Caco-2 (cell line): ENCODE measurements at regions not wholly inside any gene's neighbourhood (a gene's known extent, or its start where the extent isn't known, plus 50 kb on each side); places are given as distances from the start of the nearest gene placed in this dataset.

Source experiments
- BruUV-seq: library from RNA; stranded (reverse); fragments of 400-500 nt; replicated peaks from 2 replicates; lab custom pipeline; 2021; lab: Mats Ljungman, UMichigan
- CTCF ChIA-PET: fragments of 300-600 bp; sonication (Branson Sonifier 250); formaldehyde crosslinking; loops from one replicate; lab custom pipeline; 2022; ENCODE audit warnings: antibody characterized with exemption; lab: Charles Lee
- POLR2A ChIA-PET: fragments of 300-600 bp; sonication (Branson Sonifier 250); formaldehyde crosslinking; loops from one replicate; lab custom pipeline; 2022; ENCODE audit warnings: antibody characterized with exemption; lab: Charles Lee
- DNase-seq, 2 experiments: peaks; one replicate each; pipeline versions ENCODE4 v3.0.0 to v3.0.0-alpha.2; 2020 to 2022
- H3K27me3 ChIP-seq: replicated peaks from 2 replicates; pipeline ENCODE4 v1.6.0; 2011; ENCODE audit warnings: low read length; ENCODE audit not compliant: control insufficient read depth, insufficient read depth
- H3K36me3 ChIP-seq: 2 replicates; pipeline ENCODE4 v1.5.1; 2011; ENCODE audit warnings: low read length; ENCODE audit not compliant: control insufficient read depth, insufficient read depth
- H3K4me1 ChIP-seq: fragments of 250-450 bp; sonication (Bioruptor Pico); 2 replicates; pipeline ENCODE4 v1.5.1; 2020; ENCODE audit warnings: mild to moderate bottlenecking
- H3K4me3 ChIP-seq: 2 replicates; pipeline ENCODE4 v1.5.1; 2011; ENCODE audit warnings: low read depth, mild to moderate bottlenecking, control low read depth, low read length
- H3K9me3 ChIP-seq: fragments of 250-450 bp; sonication (Bioruptor Pico); 2 replicates; pipeline ENCODE4 v1.5.1; 2020; ENCODE audit warnings: mild to moderate bottlenecking, moderate library complexity
- H3K27ac Mint-ChIP-seq: one replicate; pipeline ENCODE4 v1.8.0; 2022; ENCODE audit warnings: mixed read lengths; ENCODE audit not compliant: unreplicated experiment
- H3K27me3 Mint-ChIP-seq: one replicate; pipeline ENCODE4 v1.8.0; 2022; ENCODE audit warnings: mixed read lengths; ENCODE audit not compliant: insufficient read depth, unreplicated experiment
- H3K36me3 Mint-ChIP-seq: one replicate; pipeline ENCODE4 v1.8.0; 2022; ENCODE audit warnings: mild to moderate bottlenecking, mixed read lengths; ENCODE audit not compliant: insufficient read depth, unreplicated experiment
- H3K4me1 Mint-ChIP-seq: one replicate; pipeline ENCODE4 v1.8.0; 2022; ENCODE audit warnings: low read depth, mixed read lengths; ENCODE audit not compliant: unreplicated experiment
- H3K4me3 Mint-ChIP-seq: one replicate; pipeline ENCODE4 v1.8.0; 2022; ENCODE audit warnings: mild to moderate bottlenecking, moderate library complexity, mixed read lengths; ENCODE audit not compliant: unreplicated experiment
- H3K9me3 Mint-ChIP-seq: one replicate; pipeline ENCODE4 v1.8.0; 2022; ENCODE audit warnings: mixed read lengths; ENCODE audit not compliant: unreplicated experiment
- intact Hi-C: fragments of 100-400 bp; cut with micrococcal nuclease; formaldehyde crosslinking; loops from one replicate; pipeline ENCODE4 v1.10.0; 2022; ENCODE audit not compliant: unreplicated experiment
- TF ChIP-seq, protein P1 (sequence below), 2 experiments: fragments of 200-600 bp in 1 of 2; IDR thresholded peaks; 1 replicate in 1 of 2; 2 replicates in 1 of 2; pipeline versions ENCODE4 v1.5.1 to v1.8.0; 2011 to 2022; ENCODE audit warnings: antibody characterized with exemption in 1 of 2, control low read depth in 1 of 2, inconsistent platforms in 1 of 2, low read depth in 1 of 2, low read length in 1 of 2, mild to moderate bottlenecking in 1 of 2, moderate library complexity in 1 of 2; ENCODE audit not compliant: insufficient read depth in 1 of 2, severe bottlenecking in 1 of 2, unreplicated experiment in 1 of 2

DNA sequence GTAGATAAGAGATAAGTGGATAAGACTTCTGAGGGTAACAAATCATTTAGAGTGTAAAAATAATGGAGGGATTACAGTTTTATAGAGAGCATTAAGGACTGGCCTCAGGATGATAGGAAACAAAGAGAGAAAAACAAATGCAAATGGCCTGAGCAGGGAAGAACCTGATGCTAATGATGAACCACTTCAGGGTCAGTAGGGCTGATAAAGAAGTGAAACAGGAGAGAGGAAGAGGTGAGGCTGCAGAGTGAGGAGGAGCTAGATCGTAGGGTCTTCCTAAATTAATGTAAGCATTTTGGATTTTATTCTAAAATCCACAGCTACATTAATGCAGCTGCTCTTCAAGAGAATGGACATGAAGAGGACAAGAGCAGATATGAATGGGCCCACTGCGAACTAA, 698.0 kb upstream of the MEF2C start:
- peaks cover 8% of the 10 kb centered on the region for H3K27me3 Mint-ChIP-seq

DNA sequence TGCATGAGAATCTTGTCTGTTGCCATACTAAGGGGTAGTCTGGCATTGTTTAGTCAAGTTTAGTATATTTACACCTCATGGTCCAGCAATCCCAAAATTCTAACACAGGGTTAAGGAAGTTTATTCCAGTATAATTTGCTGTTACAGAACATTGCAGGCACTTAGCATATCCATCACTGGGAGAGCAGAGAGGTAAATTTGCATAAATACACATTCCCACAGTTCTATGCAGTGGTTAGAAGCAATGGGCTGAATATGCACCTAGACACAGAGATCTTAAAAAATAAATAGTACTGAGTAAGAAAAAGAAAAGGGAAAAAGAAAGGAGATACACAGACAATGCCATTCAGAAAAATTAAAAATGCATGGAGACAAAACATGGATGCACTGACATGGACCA, 692.3 kb upstream of the MEF2C start:
- no peaks in the 10 kb centered on the region for H3K36me3 Mint-ChIP-seq
- no peaks in the 10 kb centered on the region for H3K4me1 Mint-ChIP-seq
- Histone ChIP-seq H3K4me3 (no peak overlapping the region), H3K9me3 (no peaks in the 10 kb centered on the region), H3K27me3 (no peaks in the 10 kb centered on the region), H3K4me1 (no peaks in the 10 kb centered on the region), H3K36me3 (no peaks in the 10 kb centered on the region)
- TF ChIP-seq, protein P1, sequence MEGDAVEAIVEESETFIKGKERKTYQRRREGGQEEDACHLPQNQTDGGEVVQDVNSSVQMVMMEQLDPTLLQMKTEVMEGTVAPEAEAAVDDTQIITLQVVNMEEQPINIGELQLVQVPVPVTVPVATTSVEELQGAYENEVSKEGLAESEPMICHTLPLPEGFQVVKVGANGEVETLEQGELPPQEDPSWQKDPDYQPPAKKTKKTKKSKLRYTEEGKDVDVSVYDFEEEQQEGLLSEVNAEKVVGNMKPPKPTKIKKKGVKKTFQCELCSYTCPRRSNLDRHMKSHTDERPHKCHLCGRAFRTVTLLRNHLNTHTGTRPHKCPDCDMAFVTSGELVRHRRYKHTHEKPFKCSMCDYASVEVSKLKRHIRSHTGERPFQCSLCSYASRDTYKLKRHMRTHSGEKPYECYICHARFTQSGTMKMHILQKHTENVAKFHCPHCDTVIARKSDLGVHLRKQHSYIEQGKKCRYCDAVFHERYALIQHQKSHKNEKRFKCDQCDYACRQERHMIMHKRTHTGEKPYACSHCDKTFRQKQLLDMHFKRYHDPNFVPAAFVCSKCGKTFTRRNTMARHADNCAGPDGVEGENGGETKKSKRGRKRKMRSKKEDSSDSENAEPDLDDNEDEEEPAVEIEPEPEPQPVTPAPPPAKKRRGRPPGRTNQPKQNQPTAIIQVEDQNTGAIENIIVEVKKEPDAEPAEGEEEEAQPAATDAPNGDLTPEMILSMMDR (IDR thresholded peaks at IDR 0.05; ENCODE audit: insufficient read depth in 1 of 2, low read depth in 1 of 2, low read length in 1 of 2, severe bottlenecking in 1 of 2, unreplicated experiment in 1 of 2) = no peak
- ChIA-PET POLR2A (no interaction called here), CTCF (no interaction called here)
- H3K27ac Mint-ChIP-seq = no peak overlapping the region
- BruUV-seq = no TSS peak
- no peak overlapping the region for H3K4me3 Mint-ChIP-seq
- H3K9me3 Mint-ChIP-seq = no peaks in the 10 kb centered on the region
- DNase-seq = no peak
- intact Hi-C loops = no loop called here
- peaks cover 5% of the 10 kb centered on the region for H3K27me3 Mint-ChIP-seq

More for the DNA sequence above, 698.0 kb upstream of the MEF2C start:
- peaks cover 10% of the 10 kb centered on the region for H3K9me3 Mint-ChIP-seq
- BruUV-seq = no TSS peak
- no peaks in the 10 kb centered on the region for H3K4me1 Mint-ChIP-seq
- POLR2A ChIA-PET = no interaction called here
- DNase-seq = no peak
- no peaks in the 10 kb centered on the region for H3K36me3 Mint-ChIP-seq
- H3K9me3 ChIP-seq = no peaks in the 10 kb centered on the region
- CTCF ChIA-PET = no interaction called here
- H3K36me3 ChIP-seq = no peaks in the 10 kb centered on the region
- intact Hi-C loops = no loop called here
- no peak overlapping the region for H3K4me3 ChIP-seq
- H3K27me3 ChIP-seq = no peaks in the 10 kb centered on the region
- H3K27ac Mint-ChIP-seq = no peak overlapping the region
- no peaks in the 10 kb centered on the region for H3K4me1 ChIP-seq
- no peak overlapping the region for H3K4me3 Mint-ChIP-seq
- TF ChIP-seq, protein P1 (IDR thresholded peaks at IDR 0.05; ENCODE audit: insufficient read depth in 1 of 2, low read depth in 1 of 2, low read length in 1 of 2, severe bottlenecking in 1 of 2, unreplicated experiment in 1 of 2) = no peak

DNA sequence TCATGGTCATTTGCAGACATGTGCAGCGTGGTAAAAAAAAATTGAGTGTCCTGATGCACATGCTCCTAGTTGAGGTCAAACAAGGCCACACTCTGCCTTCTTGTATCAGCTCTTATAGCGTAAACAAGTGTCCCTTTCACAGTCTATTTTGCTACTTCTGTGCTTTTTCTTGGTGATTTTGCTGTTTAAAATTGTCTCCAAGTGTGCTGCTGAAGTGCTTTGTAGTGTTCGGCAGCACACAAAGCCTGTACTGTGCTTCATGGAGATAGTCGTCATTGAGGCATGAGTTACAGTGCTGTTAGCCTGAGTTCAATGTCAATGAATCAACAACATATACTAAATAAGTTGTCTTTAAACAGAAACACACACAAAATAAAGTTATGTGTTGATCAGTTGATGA, 690.4 kb upstream of the MEF2C start:
- TF ChIP-seq, protein P1 (IDR thresholded peaks at IDR 0.05; ENCODE audit: insufficient read depth in 1 of 2, low read depth in 1 of 2, low read length in 1 of 2, severe bottlenecking in 1 of 2, unreplicated experiment in 1 of 2) = no peak
- no peaks in the 10 kb centered on the region for H3K4me1 Mint-ChIP-seq
- H3K9me3 Mint-ChIP-seq = no peaks in the 10 kb centered on the region
- no peak overlapping the region for H3K27ac Mint-ChIP-seq
- Histone ChIP-seq H3K36me3 (no peaks in the 10 kb centered on the region), H3K4me1 (no peaks in the 10 kb centered on the region), H3K27me3 (no peaks in the 10 kb centered on the region), H3K4me3 (no peak overlapping the region), H3K9me3 (no peaks in the 10 kb centered on the region)
- H3K36me3 Mint-ChIP-seq = no peaks in the 10 kb centered on the region
- ChIA-PET CTCF (no interaction called here), POLR2A (no interaction called here)
- H3K4me3 Mint-ChIP-seq = no peak overlapping the region
- BruUV-seq = no TSS peak
- no peak for DNase-seq
- intact Hi-C loops = no loop called here
- no peaks in the 10 kb centered on the region for H3K27me3 Mint-ChIP-seq
